Fibroblast of lung (primary cell): ENCODE measurements at regions not wholly inside any gene's neighbourhood (a gene's known extent, or its start where the extent isn't known, plus 50 kb on each side); places are given as distances from the start of the nearest gene placed in this dataset.

ENCODE experiments used
- EZH2 ChIP-seq: IDR thresholded peaks from 2 replicates; pipeline ENCODE4 v1.5.1; 2012; ENCODE audit warnings: low read length, control low read depth, mild to moderate bottlenecking; ENCODE audit errors: missing control alignments
- TF ChIP-seq, protein P1 (sequence below), 2 donors: IDR thresholded peaks in 1 of 2; conservative IDR thresholded peaks in 1 of 2; 1 replicate in 1 of 2; 2 replicates in 1 of 2; pipeline ENCODE4 v1.5.1; 2011 to 2012; ENCODE audit warnings: low read length in 2 of 2, control low read depth in 1 of 2, inconsistent platforms in 1 of 2, low read depth in 1 of 2, mild to moderate bottlenecking in 1 of 2

DNA sequence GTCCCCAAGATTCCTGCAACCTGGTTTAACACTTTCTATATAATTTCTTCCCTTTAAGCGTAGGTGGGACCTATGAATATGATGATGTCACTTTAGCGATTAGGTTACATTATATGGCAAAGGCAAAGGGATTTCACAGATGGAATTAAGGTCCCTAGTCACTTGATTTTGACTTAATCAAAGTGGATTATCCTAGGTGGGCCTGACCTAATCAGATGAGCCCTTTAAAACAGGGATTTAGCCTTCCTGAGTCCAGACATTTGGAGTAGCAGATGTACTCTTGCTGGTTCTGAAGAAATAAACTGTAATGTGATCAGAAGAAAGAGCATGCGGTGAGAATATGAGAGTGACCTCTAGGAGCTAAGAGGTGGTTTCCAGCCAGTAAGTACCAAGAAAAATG is 67.8 kb upstream of the LIN7C start:
- TF ChIP-seq, protein P1, sequence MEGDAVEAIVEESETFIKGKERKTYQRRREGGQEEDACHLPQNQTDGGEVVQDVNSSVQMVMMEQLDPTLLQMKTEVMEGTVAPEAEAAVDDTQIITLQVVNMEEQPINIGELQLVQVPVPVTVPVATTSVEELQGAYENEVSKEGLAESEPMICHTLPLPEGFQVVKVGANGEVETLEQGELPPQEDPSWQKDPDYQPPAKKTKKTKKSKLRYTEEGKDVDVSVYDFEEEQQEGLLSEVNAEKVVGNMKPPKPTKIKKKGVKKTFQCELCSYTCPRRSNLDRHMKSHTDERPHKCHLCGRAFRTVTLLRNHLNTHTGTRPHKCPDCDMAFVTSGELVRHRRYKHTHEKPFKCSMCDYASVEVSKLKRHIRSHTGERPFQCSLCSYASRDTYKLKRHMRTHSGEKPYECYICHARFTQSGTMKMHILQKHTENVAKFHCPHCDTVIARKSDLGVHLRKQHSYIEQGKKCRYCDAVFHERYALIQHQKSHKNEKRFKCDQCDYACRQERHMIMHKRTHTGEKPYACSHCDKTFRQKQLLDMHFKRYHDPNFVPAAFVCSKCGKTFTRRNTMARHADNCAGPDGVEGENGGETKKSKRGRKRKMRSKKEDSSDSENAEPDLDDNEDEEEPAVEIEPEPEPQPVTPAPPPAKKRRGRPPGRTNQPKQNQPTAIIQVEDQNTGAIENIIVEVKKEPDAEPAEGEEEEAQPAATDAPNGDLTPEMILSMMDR (conservative IDR thresholded peaks at IDR 0.05 in 1 of 2, IDR thresholded peaks at IDR 0.05 in 1 of 2; ENCODE audit: low read depth in 1 of 2, low read length in 2 of 2): no peak
- no peak for TF ChIP-seq EZH2
